ENCODE measurements at regions not wholly inside any gene's neighbourhood (a gene's known extent, or its start where the extent isn't known, plus 50 kb on each side); places are given as distances from the start of the nearest gene placed in this dataset.

DNA sequence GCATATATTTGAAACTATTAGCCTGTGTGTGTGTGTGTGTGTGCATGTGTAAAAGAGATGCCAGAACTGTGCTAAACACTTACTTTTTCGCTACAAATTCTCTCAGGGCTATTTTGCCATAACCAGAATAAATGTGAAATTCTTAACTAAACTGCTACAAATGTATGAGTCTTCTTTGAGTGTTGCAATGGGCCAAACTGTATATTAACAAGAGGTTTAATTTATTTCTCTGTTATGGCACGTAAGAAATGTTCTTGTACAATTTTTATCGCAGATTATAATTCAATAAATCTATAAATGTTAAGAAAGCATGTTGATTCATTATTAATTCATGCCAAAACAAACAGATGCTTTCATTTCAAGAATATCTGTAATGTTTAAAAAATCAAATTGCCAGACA, 454.5 kb upstream of the PCDH7 start:
- TF ChIP-seq POLR2A (IDR thresholded peaks at IDR 0.05) (no peak), EP300 (IDR thresholded peaks at IDR 0.05) (no peak), POLR2AphosphoS5 (IDR thresholded peaks at IDR 0.05) (no peak)
- TF ChIP-seq, protein P1, sequence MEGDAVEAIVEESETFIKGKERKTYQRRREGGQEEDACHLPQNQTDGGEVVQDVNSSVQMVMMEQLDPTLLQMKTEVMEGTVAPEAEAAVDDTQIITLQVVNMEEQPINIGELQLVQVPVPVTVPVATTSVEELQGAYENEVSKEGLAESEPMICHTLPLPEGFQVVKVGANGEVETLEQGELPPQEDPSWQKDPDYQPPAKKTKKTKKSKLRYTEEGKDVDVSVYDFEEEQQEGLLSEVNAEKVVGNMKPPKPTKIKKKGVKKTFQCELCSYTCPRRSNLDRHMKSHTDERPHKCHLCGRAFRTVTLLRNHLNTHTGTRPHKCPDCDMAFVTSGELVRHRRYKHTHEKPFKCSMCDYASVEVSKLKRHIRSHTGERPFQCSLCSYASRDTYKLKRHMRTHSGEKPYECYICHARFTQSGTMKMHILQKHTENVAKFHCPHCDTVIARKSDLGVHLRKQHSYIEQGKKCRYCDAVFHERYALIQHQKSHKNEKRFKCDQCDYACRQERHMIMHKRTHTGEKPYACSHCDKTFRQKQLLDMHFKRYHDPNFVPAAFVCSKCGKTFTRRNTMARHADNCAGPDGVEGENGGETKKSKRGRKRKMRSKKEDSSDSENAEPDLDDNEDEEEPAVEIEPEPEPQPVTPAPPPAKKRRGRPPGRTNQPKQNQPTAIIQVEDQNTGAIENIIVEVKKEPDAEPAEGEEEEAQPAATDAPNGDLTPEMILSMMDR (IDR thresholded peaks at IDR 0.05), result no peak

All from suprapubic skin (tissue), 4 donors.